WTC11 (cell line): ENCODE measurements at regions not wholly inside any gene's neighbourhood (a gene's known extent, or its start where the extent isn't known, plus 50 kb on each side); places are given as distances from the start of the nearest gene placed in this dataset.

Source experiments
- JUN ChIP-seq: sonication (generic); formaldehyde crosslinking; IDR thresholded peaks from 2 replicates; pipeline ENCODE4 v1.8.0; 2023; ENCODE audit warnings: mild to moderate bottlenecking, missing genetic modification reagents
- RORB ChIP-seq: fragments of 250-450 bp; sonication (Bioruptor Pico); IDR thresholded peaks from 2 replicates; pipeline ENCODE4 v1.9.0; 2021; ENCODE audit warnings: mild to moderate bottlenecking
- USF1 ChIP-seq: sonication (generic); formaldehyde crosslinking; IDR thresholded peaks from 2 replicates; pipeline ENCODE4 v1.8.0; 2022; ENCODE audit warnings: mild to moderate bottlenecking, missing genetic modification reagents
- ZNF232 ChIP-seq: sonication (generic); formaldehyde crosslinking; IDR thresholded peaks from 2 replicates; pipeline ENCODE4 v1.8.0; 2022; ENCODE audit warnings: mild to moderate bottlenecking, missing genetic modification reagents
- TF ChIP-seq, protein P1 (sequence below): fragments of 200-600 bp; IDR thresholded peaks from 2 replicates; pipeline ENCODE4 v1.8.0; 2022; ENCODE audit warnings: antibody characterized with exemption
- TF ChIP-seq, protein P2 (sequence below): sonication (generic); formaldehyde crosslinking; IDR thresholded peaks from 2 replicates; pipeline ENCODE4 v1.8.0; 2023; ENCODE audit warnings: missing genetic modification reagents

GRCh38 chr21:30936207-30936606 is 54.8 kb upstream of the KRTAP11-1 start:
- TF ChIP-seq, protein P1, sequence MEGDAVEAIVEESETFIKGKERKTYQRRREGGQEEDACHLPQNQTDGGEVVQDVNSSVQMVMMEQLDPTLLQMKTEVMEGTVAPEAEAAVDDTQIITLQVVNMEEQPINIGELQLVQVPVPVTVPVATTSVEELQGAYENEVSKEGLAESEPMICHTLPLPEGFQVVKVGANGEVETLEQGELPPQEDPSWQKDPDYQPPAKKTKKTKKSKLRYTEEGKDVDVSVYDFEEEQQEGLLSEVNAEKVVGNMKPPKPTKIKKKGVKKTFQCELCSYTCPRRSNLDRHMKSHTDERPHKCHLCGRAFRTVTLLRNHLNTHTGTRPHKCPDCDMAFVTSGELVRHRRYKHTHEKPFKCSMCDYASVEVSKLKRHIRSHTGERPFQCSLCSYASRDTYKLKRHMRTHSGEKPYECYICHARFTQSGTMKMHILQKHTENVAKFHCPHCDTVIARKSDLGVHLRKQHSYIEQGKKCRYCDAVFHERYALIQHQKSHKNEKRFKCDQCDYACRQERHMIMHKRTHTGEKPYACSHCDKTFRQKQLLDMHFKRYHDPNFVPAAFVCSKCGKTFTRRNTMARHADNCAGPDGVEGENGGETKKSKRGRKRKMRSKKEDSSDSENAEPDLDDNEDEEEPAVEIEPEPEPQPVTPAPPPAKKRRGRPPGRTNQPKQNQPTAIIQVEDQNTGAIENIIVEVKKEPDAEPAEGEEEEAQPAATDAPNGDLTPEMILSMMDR: no peak
- TF ChIP-seq JUN (CRISPR knock-in tag) (no peak), ZNF232 (CRISPR knock-in tag) (no peak), RORB (no peak), USF1 (CRISPR knock-in tag) (no peak)
- TF ChIP-seq, protein P2, sequence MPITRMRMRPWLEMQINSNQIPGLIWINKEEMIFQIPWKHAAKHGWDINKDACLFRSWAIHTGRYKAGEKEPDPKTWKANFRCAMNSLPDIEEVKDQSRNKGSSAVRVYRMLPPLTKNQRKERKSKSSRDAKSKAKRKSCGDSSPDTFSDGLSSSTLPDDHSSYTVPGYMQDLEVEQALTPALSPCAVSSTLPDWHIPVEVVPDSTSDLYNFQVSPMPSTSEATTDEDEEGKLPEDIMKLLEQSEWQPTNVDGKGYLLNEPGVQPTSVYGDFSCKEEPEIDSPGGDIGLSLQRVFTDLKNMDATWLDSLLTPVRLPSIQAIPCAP (CRISPR knock-in tag): no peak
